Esophagus muscularis mucosa (tissue), 3 donors: ENCODE measurements at regions not wholly inside any gene's neighbourhood (a gene's known extent, or its start where the extent isn't known, plus 50 kb on each side); places are given as distances from the start of the nearest gene placed in this dataset.
"Not testable (repeated sequence)": the region's sequence is repeated elsewhere in the genome, so short reads cannot be mapped to it uniquely, and the experiment has no call there.

Source experiments
- CTCF ChIP-seq, 3 experiments: fragments of 200-600 bp in 2 of 3; fragments of 450-650 bp in 1 of 3; sonication (generic) in 2 of 3; IDR thresholded peaks; one replicate each; pipeline ENCODE4 v1.5.1; 2017 to 2019; ENCODE audit warnings: antibody characterized with exemption in 3 of 3, mild to moderate bottlenecking in 2 of 3, moderate library complexity in 1 of 3
- POLR2AphosphoS5 ChIP-seq, 2 donors: sonication (generic); formaldehyde crosslinking; IDR thresholded peaks; one replicate each; pipeline ENCODE4 v1.6.1; 2017; ENCODE audit warnings: antibody characterized with exemption in 2 of 2

GRCh38 chr6:43882690-43883448, 112.9 kb downstream of the VEGFA start:
- TF ChIP-seq POLR2AphosphoS5, CTCF (IDR thresholded peaks at IDR 0.05): not testable (repeated sequence)
